Lower leg skin (tissue), 4 donors: ENCODE measurements at regions not wholly inside any gene's neighbourhood (a gene's known extent, or its start where the extent isn't known, plus 50 kb on each side); places are given as distances from the start of the nearest gene placed in this dataset.
A peak's percentile ranks its signal among the peaks of the same experiment; 100 is the strongest.

Experiments
- DNase-seq, 2 donors: peaks; one replicate each; pipeline ENCODE4 v3.0.0-alpha.2; 2019; ENCODE audit warnings: low spot score in 2 of 2
- H3K4me3 ChIP-seq: fragments of 200-600 bp; sonication (generic); 2 replicates; pipeline ENCODE4 v1.5.1; 2017; ENCODE audit warnings: mild to moderate bottlenecking, low read depth; ENCODE audit not compliant: poor library complexity, severe bottlenecking
- POLR2A ChIP-seq, 2 donors: fragments of 450-650 bp; IDR thresholded peaks; one replicate each; pipeline ENCODE4 v1.6.1; 2016 to 2017; ENCODE audit warnings: antibody characterized with exemption in 2 of 2, mild to moderate bottlenecking in 1 of 2, moderate library complexity in 1 of 2
- WGBS, 2 donors: methylation state at CpG; one replicate each; pipeline ENCODE4 v1.1.5; 2018; 5-methylcytosine and 5-hydroxymethylcytosine counted together
- intact Hi-C: fragments of 100-400 bp; cut with DNase I; formaldehyde crosslinking; loops from one replicate; pipeline ENCODE4 v1.15.0; 2023; ENCODE audit warnings: low total_unique reads
- TF ChIP-seq, protein P1 (sequence below), 3 donors: fragments of 450-650 bp; IDR thresholded peaks; one replicate each; pipeline ENCODE4 v1.5.1; 2016; ENCODE audit warnings: antibody characterized with exemption in 3 of 3, mild to moderate bottlenecking in 3 of 3, moderate library complexity in 2 of 3

GRCh38 chr12:47378907-47379306 lies 299.1 kb upstream of the AMIGO2 start:
- H3K4me3 ChIP-seq = no peak overlapping the region
- intact Hi-C loops = no loop called here
- TF ChIP-seq POLR2A (IDR thresholded peaks at IDR 0.05) = no peak
- TF ChIP-seq, protein P1, sequence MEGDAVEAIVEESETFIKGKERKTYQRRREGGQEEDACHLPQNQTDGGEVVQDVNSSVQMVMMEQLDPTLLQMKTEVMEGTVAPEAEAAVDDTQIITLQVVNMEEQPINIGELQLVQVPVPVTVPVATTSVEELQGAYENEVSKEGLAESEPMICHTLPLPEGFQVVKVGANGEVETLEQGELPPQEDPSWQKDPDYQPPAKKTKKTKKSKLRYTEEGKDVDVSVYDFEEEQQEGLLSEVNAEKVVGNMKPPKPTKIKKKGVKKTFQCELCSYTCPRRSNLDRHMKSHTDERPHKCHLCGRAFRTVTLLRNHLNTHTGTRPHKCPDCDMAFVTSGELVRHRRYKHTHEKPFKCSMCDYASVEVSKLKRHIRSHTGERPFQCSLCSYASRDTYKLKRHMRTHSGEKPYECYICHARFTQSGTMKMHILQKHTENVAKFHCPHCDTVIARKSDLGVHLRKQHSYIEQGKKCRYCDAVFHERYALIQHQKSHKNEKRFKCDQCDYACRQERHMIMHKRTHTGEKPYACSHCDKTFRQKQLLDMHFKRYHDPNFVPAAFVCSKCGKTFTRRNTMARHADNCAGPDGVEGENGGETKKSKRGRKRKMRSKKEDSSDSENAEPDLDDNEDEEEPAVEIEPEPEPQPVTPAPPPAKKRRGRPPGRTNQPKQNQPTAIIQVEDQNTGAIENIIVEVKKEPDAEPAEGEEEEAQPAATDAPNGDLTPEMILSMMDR (IDR thresholded peaks at IDR 0.05) = no peak
- DNase-seq = no peak

GRCh38 chr12:47378222-47378582 lies 298.4 kb upstream of the AMIGO2 start:
- WGBS, 2 donors = 66 to 68% methylated on average over 3 of the region's 3 CpGs

DNA sequence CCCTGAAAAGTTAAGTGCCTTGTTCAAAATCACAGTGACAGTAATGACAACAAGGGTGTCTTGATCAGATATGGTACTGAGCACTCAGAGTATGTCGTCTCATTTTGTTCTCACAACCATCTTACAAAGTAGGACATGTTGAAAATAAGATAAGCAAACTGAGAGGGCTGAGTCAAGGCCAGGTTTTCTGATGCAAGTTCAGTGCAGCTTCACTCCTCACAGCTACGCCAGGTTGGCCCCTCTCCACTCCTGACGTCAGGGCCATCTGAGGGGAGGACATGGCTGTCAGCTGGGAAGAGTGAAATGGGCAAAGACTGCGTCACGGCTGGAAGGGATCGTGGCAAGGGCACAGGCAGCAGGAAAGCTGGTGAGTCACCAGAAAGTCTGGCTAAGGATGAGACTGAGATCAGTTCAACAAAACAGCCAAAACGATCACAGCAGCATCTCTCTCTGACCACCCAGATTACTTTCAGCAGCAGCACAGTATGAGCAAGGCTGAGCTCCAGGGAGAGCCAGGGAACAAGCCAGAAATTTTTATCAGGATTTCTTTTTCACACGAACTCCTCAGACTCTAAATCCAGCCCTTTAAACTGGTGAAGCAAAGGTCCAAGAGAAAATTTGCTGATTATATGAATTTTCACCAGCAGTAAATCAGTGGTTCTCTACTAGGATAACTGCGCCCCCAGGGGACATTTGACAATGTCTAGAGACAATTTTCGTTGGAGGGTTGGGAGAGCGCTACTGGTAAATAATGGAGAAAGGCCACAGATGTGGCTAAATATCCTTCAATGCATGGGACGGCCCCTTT lies 297.9 kb upstream of the AMIGO2 start:
- intact Hi-C loops = no loop called here
- H3K4me3 ChIP-seq = no peak overlapping the region
- WGBS, 2 donors = 34 to 47% methylated on average over 12 of the region's 12 CpGs
- TF ChIP-seq POLR2A (IDR thresholded peaks at IDR 0.05) = no peak
- TF ChIP-seq, protein P1 (IDR thresholded peaks at IDR 0.05) = no peak
- peak; percentile 47 to 99 for DNase-seq

More at GRCh38 chr12:47378222-47378582, 298.4 kb upstream of the AMIGO2 start:
- H3K4me3 ChIP-seq = no peak overlapping the region
- intact Hi-C loops = no loop called here
- TF ChIP-seq POLR2A (IDR thresholded peaks at IDR 0.05) = no peak
- TF ChIP-seq, protein P1 (IDR thresholded peaks at IDR 0.05) = no peak
- no peak for DNase-seq

GRCh38 chr12:47376927-47377326 lies 297.2 kb upstream of the AMIGO2 start:
- no peak overlapping the region for H3K4me3 ChIP-seq
- DNase-seq = no peak
- TF ChIP-seq, protein P1 (IDR thresholded peaks at IDR 0.05) = no peak
- TF ChIP-seq POLR2A (IDR thresholded peaks at IDR 0.05) = no peak
- WGBS, 2 donors = 64 to 72% methylated on average over 6 of the region's 6 CpGs
- intact Hi-C loops = no loop called here

DNA sequence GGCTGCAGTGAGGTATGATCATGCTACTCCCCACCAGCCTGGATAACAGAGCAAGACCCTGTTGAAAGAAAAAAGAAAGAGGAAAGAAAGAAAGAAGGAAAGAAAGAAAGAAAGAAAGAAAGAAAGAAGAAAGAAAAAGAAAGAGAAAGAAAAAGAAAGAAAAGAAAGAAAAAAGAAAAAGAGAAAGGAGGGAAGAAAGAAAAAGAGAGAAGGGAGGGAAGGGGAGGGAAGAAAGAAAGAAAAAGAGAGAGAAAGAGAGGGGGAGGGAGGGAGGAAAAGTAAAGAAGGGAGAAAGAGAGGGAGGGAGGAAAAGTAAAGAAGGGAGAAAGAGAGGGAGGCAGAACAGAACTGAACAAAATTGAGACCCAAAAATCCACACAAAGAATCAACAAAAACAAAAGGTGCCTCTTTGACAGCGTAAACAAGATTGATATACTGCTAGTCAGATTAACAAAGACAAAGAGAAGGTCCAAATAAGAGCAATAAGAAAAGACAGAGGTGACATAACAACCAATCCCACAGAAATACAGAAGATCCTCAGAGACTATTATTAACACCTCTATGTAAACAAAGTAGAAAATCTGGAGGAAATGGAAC lies 293.9 kb upstream of the AMIGO2 start:
- TF ChIP-seq POLR2A (IDR thresholded peaks at IDR 0.05) = no peak
- TF ChIP-seq, protein P1 (IDR thresholded peaks at IDR 0.05) = no peak
- no peak overlapping the region for H3K4me3 ChIP-seq
- no peak for DNase-seq
- 75 to 89% methylated on average over 1 of the region's 1 CpG for WGBS, 2 donors
- intact Hi-C loops = no loop called here
